Ramos (cell line): ENCODE measurements at regions not wholly inside any gene's neighbourhood (a gene's known extent, or its start where the extent isn't known, plus 50 kb on each side); places are given as distances from the start of the nearest gene placed in this dataset.
"Not testable (repeated sequence)": the region's sequence is repeated elsewhere in the genome, so short reads cannot be mapped to it uniquely, and the experiment has no call there.

Source experiments
- in situ Hi-C: fragments of 300-500 bp; cut with MboI; formaldehyde crosslinking; loops from one replicate; pipeline ENCODE4 v1.14.3; 2022; ENCODE audit warnings: low sequenced_read_pairs; ENCODE audit not compliant: unreplicated experiment

DNA sequence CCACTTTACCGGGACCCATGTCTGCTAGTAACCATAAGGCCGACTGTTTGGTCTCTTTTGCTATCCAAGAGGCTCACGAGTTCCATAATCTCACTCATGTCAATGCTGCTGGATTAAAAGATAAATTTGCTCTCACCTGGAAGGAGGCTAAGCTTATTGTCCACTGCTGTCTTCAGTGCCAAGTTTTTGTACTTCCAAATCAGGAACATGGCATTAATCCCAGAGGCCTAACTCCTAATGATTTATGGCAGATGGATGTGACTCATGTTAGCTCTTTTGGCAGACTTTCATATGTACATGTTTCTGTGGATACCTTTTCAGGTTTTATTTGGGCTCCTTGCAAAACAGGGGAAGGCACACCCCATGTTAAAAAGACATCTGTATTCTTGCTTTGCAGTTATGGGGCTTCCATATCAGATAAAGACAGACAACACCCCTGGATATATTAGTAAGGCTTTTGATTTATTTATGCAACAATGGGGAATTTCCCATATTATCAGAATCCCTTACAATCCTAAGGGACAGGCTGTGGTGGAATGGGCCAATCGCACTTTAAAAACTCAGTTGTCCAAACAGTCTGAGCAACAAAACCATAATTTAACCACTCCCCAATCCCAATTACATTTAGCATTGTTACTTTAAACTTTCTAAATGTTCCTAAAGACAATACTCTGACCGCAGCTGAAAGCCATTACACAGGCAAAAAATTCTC lies 162.7 kb downstream of the IER5 start:
- in situ Hi-C loops = no loop called here

DNA sequence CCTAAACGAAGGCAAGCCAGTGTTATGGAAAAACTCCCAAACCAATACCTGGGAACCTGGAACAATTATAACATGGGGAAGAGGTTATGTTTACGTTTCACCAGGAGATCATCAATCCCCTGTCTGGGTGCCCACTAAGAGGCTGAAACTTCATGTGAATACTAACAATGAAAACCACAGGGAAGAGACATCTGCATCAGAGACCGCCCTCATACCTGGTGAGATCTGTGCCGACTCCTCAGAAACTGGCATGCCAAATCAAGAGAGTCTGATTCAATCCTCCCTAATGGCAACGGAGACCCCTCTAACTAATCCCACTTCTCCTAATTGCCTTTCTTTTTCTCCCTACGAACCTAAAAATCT lies 163.2 kb downstream of the IER5 start:
- in situ Hi-C loops = no loop called here

DNA sequence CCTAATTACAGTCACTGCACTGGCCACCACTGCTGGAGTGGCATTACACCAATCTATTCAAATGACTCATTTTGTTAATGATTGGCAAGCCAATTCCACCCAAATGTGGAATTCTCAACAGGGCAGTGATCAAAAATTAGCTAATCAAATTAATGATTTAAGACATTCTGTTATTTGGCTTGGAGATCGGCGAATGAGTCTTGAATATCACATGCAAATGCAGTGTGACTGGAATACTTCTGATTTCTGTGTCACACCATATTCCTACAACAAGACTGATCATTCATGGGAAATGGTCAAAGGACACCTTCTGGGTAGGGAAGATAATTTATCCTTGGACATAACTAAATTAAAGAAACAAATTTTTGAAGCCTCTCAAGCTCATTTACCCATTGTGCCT lies 165.1 kb downstream of the IER5 start:
- in situ Hi-C loops = not testable (repeated sequence)

DNA sequence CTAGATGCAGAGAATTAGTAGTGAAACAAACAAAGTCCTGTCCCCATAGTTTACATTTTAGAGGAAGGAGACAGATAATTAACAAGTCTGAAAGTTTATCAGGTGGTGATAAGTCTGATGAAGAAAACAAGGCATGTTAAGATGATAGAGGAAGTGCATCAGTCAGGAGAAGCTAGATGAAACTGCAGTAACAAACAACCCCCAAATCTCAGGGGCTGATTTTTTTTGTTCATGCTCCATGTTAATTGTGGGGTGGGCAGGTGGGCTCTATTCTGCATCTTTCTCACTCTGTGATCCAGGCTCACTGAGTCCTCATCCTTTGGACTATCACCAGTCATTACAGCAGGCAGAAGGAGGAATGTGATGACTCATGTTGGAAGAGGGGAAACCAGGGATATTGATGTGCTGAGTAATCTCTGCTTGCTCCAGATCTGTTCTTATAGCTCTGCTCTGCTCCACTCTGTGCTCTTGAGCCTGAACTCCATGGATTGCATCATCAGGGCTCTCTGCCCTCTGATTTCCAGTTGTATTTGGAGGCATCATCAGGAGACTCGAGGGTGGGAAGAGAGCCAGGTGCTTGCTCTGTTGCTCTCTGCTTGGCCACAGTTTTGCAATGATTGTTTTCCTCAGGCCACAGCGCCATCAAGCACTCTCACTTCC lies 166.9 kb downstream of the IER5 start:
- in situ Hi-C loops = no loop called here

DNA sequence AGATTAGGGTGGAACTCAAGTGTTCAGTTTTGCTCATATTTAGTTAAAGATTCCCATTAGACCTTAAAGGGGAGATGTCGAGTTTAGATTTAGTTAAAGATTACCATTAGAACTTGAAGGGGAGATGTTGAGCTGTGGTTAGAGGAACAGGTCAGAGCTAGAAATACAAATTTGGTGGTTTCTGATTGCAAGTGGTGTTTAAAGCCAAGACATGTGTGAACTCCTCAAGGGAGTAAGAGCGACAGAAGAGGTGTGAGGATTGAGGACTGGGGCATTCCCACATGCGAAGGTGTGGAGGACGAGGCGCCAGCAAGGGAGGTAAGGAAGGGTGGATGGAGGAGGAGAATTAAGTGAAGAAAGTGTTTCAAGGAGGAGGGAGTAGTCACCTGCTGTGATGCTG lies 168.6 kb downstream of the IER5 start:
- in situ Hi-C loops = no loop called here

DNA sequence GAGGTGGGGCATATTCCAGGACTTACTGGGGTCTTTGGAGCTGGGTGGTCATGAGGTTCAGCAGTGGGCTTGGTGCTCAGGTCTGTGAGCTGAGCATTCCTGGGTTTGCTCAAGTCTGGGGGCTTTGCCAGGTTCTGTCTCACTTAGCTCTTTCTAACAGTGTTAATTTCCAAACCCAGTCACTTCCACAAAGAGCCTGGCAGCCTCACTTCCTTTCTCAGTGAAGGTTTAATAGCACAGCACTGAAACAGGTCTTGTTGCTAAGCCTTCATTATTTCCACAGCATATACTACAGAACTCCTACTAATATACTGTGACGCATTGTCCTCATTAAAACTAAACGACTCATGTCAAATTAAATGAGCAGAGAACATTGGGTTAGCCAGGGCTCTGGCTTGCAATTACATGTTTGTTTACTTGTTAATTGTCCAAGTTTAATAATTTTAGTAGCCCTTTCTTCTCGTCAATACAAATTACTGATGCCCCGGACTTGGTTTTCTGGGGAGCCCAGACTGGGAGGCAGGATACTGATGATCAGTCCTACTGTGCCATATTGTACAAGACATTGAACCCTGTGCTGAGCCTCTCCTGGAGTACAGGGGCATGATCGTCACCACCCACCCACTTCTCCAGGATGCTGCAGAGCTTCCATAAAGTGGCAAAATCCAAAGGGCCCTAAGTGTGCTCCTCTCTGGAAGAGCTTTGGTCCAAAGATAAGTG lies 170.7 kb downstream of the IER5 start:
- in situ Hi-C loops = no loop called here

DNA sequence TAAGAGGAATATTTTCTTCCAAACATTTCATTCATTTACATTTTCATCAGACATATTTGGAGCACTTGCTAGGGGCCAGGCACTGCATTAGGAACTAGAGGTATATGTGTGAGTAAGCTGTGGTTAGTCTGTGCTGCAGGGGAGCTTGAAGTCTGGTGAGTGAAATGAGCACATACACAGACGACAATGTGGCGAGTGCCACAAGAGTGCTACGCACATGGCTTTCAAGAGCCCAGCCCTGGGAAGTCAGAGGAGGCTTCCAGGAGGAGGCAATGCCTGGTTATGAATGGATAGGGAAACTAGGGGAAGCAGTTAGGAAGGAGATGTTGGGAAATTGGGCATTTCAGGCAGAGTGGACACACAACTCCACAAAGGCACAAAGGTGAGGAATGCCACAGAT lies 171.8 kb downstream of the IER5 start:
- in situ Hi-C loops = no loop called here

DNA sequence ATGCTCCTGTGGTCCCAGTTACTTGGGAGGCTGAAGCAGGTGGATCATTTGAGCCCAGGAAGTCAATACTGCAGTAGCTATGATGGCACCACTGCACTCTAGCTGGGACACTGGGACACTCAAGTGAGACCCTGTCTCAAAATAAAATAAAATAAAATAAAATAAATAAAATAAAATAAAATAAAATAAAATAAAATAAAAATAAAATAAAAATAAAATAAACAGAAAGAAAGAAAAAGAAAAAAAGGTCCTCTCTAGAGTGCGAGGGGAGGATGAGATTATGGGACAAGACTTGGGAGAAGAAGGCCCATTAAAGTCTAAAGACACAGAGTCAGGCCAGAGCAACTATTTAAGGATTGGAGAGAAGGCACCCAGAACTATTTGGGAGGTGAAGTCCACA lies 172.5 kb downstream of the IER5 start:
- in situ Hi-C loops = no loop called here

DNA sequence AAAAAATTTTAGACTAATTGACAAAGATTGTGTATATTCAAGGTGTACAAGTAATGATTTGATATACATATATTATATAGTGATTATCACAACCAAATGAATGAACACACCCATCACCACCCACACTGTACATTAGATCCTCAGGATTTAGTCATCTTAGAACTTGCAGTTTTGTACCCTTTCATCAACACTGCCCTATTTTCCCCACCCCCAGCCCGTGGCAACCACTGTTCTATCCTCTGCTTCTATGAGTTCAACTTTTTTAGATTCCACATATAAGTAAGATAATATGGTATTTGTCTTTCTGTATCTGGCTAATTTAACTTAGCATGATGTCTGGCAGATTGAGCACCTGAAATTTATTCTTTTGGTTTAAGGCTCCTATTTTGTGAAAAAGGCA lies 173.6 kb downstream of the IER5 start:
- in situ Hi-C loops = no loop called here

DNA sequence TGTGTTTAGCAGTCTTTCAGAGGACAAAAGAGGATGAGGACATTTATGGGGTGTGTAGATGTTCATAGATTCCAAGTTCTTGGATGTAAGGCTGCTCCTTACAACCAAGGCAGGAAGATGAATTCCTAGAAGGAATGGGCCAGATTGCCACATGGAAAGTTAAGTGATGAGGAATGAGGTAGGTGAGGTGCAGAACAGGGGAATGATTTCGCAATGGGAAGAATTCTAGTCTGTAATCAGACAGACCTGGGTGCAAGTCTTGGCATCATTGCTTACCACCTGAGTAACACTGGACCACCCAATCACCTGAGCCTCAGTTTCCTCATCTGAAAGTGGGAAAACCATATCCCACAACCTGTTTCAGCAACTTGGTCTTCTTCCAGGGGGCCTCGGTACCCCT lies 174.9 kb downstream of the IER5 start:
- in situ Hi-C loops = no loop called here

DNA sequence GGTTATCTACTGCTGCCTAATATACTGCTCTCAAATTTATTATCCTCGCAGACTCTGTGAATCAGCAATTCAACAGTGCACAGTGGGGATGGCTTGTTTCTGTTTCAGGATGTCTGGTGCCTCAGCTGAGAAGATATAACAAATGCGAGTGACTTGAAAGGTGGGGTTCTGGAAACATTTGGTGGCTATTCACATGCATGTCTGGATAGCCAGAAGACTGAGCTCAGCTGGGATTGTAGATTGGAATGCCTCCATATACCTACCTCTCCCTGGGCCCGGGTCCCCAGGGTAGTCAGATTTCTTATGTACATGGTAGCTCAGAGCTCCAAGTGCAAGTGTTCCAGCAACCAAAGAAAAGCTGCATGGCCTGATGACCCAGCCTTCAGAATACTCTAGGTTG lies 176.3 kb downstream of the IER5 start:
- in situ Hi-C loops = no loop called here

DNA sequence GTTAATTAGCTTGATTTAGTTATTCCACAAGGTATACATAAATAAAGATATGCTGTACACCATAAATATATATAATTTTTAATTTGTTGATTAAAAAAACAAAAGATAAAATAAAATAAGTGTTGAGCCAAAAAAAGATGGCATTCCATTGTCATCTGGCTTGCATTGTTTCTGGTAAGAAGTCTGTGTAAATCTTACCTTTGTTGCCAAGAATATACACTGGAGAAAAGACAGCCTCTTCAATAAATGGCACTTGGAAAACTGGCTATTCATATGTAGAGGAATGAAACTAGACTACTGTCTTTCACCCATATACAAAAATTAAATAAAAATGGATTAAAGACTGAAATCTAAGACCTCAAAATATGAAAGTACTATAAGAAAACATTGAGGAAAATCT lies 196.5 kb downstream of the IER5 start:
- in situ Hi-C loops = no loop called here

DNA sequence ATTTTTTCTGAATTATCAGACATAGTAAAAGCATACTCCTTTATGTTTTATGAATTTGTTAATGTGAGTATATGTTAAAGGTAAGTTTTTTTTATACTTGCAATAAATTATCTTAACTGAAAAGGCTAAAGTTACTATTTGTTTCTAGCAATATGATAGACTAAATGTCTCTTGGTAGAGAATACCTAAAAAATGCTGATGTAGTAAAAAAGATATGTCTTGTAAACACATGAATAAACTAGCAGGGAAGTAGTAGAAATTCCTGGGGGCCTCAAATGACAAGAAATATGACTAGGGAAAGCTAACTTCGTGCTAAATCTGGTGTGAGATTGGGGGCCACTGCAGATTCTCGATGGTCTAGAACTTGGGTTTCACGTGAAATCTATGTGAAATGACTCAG lies 188.1 kb upstream of the CACNA1E start:
- in situ Hi-C loops = no loop called here

DNA sequence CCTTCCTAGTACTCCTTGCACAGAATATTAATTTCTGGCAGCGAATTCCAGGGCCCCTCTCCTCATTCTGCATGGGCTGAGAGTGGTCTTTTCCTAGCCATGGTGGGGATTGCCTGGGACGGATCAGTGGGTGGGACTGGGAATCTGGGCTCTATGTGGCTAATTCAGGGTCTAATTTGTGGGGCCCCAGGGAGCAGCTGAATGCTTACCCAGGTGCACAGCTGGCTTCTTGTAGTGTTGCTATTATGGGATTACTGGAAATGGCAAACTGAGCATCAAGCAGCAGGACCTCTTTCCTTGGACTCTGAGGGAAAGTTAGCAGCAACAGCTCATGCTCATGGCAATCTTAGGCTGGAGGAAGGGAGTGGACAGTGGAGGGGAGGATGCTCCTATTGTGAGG lies 187.1 kb upstream of the CACNA1E start:
- in situ Hi-C loops = no loop called here

DNA sequence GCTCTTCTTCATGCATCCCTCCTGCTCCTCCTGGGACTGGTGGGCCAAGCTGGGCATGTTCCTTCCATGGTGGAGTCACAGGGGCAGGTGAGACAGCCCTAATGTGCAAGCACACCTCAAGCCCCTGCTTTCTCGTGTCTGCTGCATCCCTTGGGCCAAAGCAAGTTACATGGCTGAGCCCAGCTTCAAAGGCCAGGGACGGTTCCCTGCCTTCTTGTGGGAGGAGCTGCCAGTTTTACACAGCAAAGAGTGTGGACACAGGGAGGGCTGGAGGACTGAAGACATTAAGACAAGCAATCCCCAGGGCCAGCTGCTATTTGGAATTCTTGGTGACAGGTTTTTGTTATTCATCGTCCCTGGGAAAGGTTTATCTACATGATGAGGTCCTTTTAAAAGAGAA lies 175.2 kb upstream of the CACNA1E start:
- in situ Hi-C loops = no loop called here

DNA sequence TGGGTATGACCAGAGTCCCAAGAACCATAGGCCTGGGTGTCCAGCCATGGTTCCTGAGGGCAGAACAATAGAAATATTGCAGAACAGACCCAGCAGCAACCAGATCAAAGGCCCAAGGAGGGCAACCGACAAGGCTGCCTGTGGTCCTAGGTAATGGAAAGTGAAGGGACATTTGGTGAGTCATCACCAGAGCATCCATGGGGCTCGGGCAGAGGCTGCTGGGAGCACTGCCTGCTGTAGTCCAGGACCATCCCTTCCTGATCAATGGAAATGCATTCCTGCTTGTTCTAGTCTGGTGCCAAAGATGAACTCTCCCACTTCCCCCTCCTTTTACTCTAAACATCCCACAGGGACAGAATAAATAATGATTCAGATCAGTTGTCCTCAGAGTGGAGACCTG lies 172.8 kb upstream of the CACNA1E start:
- in situ Hi-C loops = no loop called here

DNA sequence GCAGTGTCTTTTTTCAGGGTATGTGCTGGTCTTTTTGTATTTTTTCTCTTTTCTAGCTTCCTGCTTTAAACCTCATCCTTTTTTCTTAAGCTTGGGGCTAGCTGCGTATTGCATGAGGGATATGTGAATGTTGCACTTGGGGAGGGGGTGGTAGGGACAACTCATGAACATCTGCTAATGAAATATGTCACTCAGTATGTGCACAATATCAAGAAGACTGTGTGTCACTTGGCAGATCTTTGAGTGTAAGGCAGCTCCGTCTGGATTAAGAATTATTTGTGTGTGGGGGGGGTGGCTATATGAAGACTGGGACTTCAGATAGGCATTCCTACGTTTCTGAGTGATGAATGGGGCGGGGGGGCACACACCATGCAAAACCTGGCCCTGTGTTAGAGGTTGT lies 170.4 kb upstream of the CACNA1E start:
- in situ Hi-C loops = no loop called here

DNA sequence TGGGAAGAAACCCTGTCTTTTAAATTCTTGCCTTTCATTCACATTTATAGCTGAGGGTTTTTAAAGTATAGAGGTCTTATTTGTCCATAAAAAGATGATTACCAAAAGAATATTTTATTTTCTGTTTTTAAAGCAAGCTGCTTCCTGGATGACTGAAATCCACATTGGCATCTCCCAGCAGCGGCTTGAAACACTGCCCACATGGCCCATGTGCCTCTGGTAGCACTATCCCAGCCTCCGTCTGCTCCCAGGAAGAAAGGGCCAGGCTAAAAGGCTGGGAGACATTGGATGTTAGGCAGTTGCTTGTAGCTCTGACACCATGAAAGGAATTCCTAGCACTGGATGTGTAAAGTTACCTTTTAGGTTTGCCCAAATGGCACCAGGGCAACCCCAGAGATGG lies 169.9 kb upstream of the CACNA1E start:
- in situ Hi-C loops = no loop called here

DNA sequence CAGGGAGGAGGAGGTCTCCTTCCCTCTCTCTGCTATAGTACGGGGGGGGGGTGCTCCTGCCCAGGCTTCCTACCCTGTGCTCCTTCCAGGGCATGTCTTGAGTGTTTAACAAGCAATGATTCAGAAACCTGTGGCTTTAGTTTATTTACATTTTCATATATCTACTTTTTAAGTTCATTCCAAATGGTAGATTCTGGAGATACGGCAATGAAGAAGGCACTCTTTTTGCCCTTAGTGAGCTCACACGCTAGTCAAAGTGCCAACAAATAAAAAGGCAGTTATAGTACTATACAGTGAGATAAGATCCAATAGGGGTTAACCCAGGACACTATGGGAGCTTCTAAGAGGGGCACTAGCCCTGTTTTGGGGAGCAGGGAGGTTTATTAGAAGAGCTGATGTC lies 169.3 kb upstream of the CACNA1E start:
- in situ Hi-C loops = no loop called here

DNA sequence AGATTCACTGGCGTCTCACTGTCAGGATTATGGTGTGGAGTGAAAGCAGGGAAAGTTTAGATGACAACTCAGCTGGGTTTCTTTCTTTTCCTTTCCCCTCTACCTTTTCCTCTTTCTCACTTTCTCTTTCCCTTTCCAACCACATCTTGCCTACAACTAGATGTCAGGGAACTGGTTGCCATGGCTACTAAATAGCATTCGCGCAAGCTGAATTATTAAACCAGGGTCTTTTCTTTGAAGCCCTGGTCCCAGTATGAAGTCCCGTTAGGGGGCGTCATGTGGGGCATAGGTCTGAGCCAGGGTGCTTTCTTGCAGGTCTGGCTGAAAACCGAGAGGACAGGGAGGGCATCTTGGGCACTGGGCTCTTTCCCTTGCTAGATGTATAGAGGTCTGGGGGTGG lies 168.4 kb upstream of the CACNA1E start:
- in situ Hi-C loops = no loop called here

DNA sequence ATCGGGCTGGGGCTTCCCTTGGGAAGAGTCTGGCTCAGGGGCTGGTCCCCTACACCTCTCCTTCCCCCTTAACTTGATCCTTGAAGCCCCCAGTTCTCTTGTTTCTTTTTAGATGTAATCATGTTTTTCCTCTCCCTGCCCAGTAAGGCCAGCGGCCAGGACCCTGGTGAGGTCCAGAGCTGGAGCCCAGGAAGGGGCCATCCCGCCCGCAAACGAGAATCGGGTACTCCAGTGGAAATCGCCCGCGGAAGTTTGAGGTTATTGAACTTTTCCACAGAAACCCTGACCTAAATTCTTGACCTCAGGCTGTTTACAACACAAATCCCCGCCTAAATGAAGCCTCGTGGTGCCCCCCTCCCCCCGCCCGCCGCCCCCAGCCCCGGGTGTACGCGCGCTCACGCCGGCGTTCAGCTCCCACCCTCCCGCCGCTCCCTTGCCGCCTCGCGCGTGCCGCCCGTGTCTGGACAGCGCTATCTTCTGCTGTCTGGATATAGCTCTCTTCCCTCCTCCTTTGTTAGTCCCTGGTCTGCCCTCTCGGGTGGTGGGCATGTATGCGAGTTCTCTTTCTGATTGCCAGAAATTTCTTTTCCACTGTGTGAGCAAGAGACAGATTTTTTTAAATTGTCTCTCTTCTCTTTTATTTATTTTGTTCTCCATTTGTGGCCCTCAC lies 165.9 kb upstream of the CACNA1E start:
- in situ Hi-C loops = no loop called here
